ENCODE measurements at regions not wholly inside any gene's neighbourhood (a gene's known extent, or its start where the extent isn't known, plus 50 kb on each side); places are given as distances from the start of the nearest gene placed in this dataset.

DNA sequence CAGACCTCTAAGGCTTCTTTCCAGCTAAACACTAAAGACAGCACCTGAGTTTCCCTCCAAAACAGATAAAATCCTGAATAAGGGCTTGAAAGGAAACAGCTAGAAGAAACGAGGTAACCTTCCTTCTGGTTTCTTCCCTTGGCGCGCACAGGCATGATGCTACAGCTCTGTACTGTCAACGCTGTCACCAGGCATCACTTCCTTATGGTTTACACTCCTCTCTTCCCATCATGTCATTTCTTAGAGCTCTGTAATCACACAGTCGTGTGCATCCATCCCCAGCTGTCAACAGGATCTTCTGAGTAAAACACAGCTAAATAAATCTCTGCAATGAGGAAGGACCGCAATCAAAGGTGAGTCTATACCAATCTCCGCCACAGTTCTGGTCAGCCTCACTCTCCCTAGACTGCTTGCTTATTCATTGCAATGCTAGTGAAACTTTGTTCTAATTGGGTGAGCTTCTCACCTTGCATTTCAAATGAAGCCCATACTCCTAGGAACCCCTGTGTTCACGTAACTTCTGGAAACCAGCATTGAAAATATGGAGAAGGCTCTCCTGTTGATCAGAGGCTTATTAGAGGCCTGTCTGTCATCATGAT, 162.6 kb upstream of the DTNBP1 start:
- Mint-ChIP-seq H3K27ac (no peak overlapping the region), H3K4me1 (no peaks in the 10 kb centered on the region), H3K27me3 (peaks cover 9% of the 10 kb centered on the region), H3K36me3 (no peaks in the 10 kb centered on the region), H3K9me3 (peaks cover 0 to 2% (median 0%) of the 10 kb centered on the region in 7 donors), H3K4me3 (no peak overlapping the region)
- H3K4me3 ChIP-seq (ENCODE audit: low read depth, low read length), result no peak overlapping the region
- ATAC-seq (ENCODE audit: low read depth in 2 of 2) (no peak), DNase-seq (no peak)
- H3K36me3 ChIP-seq (ENCODE audit: control insufficient read depth, insufficient read depth, low read length), result no peaks in the 10 kb centered on the region
- no peaks in the 10 kb centered on the region for H3K4me1 ChIP-seq (ENCODE audit: control insufficient read depth, insufficient read depth, low read length, poor library complexity, severe bottlenecking)
- H3K27ac ChIP-seq (ENCODE audit: insufficient read depth, low read length, poor library complexity, severe bottlenecking), result no peak overlapping the region
- no peaks in the 10 kb centered on the region for H3K9me3 ChIP-seq (ENCODE audit: control insufficient read depth in 2 of 2, low read length in 2 of 2)
- peaks cover 8% of the 10 kb centered on the region for H3K27me3 ChIP-seq (ENCODE audit: control insufficient read depth, insufficient read depth, low read length)

DNA sequence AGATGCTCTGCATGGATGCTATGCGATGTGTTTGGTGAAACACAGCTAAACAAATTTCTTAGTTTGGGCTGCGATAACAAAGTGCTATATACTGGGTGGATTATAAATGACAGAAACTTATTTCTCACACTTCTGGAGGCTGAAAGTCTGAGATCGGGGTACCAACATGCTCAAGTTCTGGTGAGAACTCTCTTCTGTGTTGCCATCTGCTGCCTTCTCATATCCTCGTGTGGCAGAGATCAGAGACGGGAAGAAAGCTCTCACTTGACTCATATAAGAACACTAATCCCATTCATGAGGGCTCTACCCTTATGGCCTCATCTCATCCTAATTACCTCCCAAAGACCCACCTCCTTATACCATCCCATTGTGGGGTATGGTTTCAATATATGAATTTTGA, 162.0 kb upstream of the DTNBP1 start:
- Mint-ChIP-seq H3K9me3 (peaks cover 0 to 4% (median 0%) of the 10 kb centered on the region in 7 donors), H3K27ac (no peak overlapping the region), H3K27me3 (peaks cover 9% of the 10 kb centered on the region), H3K4me3 (no peak overlapping the region), H3K4me1 (no peaks in the 10 kb centered on the region), H3K36me3 (no peaks in the 10 kb centered on the region)
- no peak overlapping the region for H3K4me3 ChIP-seq (ENCODE audit: low read depth, low read length)
- no peaks in the 10 kb centered on the region for H3K4me1 ChIP-seq (ENCODE audit: control insufficient read depth, insufficient read depth, low read length, poor library complexity, severe bottlenecking)
- no peak for DNase-seq
- no peak overlapping the region for H3K27ac ChIP-seq (ENCODE audit: insufficient read depth, low read length, poor library complexity, severe bottlenecking)
- H3K27me3 ChIP-seq (ENCODE audit: control insufficient read depth, insufficient read depth, low read length), result peaks cover 9% of the 10 kb centered on the region
- H3K36me3 ChIP-seq (ENCODE audit: control insufficient read depth, insufficient read depth, low read length), result no peaks in the 10 kb centered on the region
- no peaks in the 10 kb centered on the region for H3K9me3 ChIP-seq (ENCODE audit: control insufficient read depth in 2 of 2, low read length in 2 of 2)
- no peak for ATAC-seq (ENCODE audit: low read depth in 2 of 2)

DNA sequence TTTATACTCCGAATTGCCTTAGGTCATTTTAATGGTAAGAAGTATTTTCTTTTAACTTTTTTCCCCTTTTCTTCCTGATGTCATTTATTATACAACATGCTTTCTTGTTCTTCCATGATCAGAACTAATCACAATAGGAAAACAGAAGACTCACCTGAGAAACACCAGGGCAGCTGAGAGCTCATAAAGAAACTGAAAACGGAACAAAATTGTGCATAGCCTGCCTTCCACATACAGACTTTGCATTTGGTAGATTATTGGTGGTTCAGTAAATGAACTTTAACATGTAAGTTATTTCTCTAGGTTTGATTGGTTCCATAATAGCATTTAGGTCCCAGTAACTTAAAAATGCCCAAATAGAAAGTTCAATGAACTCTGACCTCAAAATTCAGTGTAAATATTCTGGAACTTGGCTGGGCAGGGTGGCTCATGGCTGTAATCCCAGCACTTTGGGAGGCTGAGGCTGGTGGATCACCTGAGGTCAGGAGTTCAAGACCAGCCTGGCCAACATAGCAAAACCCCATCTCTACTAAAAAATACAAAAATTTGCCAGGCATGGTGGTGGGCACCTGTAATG, 161.1 kb upstream of the DTNBP1 start:
- peaks cover 9% of the 10 kb centered on the region for H3K27me3 Mint-ChIP-seq
- H3K4me1 ChIP-seq (ENCODE audit: control insufficient read depth, insufficient read depth, low read length, poor library complexity, severe bottlenecking), result no peaks in the 10 kb centered on the region
- H3K27ac Mint-ChIP-seq, result no peak overlapping the region

DNA sequence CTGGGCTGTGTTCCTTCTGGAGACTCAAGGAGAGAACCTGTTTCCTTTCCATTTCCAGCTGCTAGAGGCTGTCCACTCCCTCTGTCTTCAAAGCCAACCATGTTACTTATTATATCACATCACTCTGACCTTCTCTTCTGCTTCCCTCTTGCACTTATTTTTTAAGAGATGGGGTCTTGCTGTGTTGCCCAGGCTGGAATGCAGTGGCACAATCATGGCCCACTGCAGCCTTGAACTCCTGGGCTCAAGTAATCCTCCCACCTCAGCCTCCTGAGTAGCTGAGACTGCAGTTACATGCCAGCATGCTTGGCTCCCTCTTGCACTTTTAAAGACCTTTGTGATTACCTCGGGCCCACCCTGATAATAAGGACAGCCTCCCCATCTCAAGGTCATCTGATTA, 160.0 kb upstream of the DTNBP1 start:
- H3K27me3 Mint-ChIP-seq, result peaks cover 9% of the 10 kb centered on the region
- H3K4me3 Mint-ChIP-seq, result no peak overlapping the region
- H3K4me1 ChIP-seq (ENCODE audit: control insufficient read depth, insufficient read depth, low read length, poor library complexity, severe bottlenecking), result no peaks in the 10 kb centered on the region
- ATAC-seq (ENCODE audit: low read depth in 2 of 2), result no peak
- no peaks in the 10 kb centered on the region for H3K36me3 Mint-ChIP-seq
- no peak for DNase-seq
- no peaks in the 10 kb centered on the region for H3K4me1 Mint-ChIP-seq
- H3K9me3 ChIP-seq (ENCODE audit: control insufficient read depth in 2 of 2, low read length in 2 of 2), result no peaks in the 10 kb centered on the region
- no peak overlapping the region for H3K4me3 ChIP-seq (ENCODE audit: low read depth, low read length)
- H3K27ac Mint-ChIP-seq, result no peak overlapping the region
- H3K27me3 ChIP-seq (ENCODE audit: control insufficient read depth, insufficient read depth, low read length), result peaks cover 10% of the 10 kb centered on the region
- H3K36me3 ChIP-seq (ENCODE audit: control insufficient read depth, insufficient read depth, low read length), result no peaks in the 10 kb centered on the region
- peaks cover 0 to 4% (median 0%) of the 10 kb centered on the region in 7 donors for H3K9me3 Mint-ChIP-seq
- no peak overlapping the region for H3K27ac ChIP-seq (ENCODE audit: insufficient read depth, low read length, poor library complexity, severe bottlenecking)

More for the DNA sequence above, 161.1 kb upstream of the DTNBP1 start:
- peaks cover 10% of the 10 kb centered on the region for H3K27me3 ChIP-seq (ENCODE audit: control insufficient read depth, insufficient read depth, low read length)
- no peaks in the 10 kb centered on the region for H3K36me3 ChIP-seq (ENCODE audit: control insufficient read depth, insufficient read depth, low read length)
- DNase-seq (no peak), ATAC-seq (ENCODE audit: low read depth in 2 of 2) (no peak)
- no peak overlapping the region for H3K4me3 ChIP-seq (ENCODE audit: low read depth, low read length)
- Mint-ChIP-seq H3K4me3 (no peak overlapping the region), H3K4me1 (no peaks in the 10 kb centered on the region), H3K36me3 (no peaks in the 10 kb centered on the region), H3K9me3 (peaks cover 0 to 4% (median 0%) of the 10 kb centered on the region in 7 donors)
- H3K9me3 ChIP-seq (ENCODE audit: control insufficient read depth in 2 of 2, low read length in 2 of 2), result no peaks in the 10 kb centered on the region
- H3K27ac ChIP-seq (ENCODE audit: insufficient read depth, low read length, poor library complexity, severe bottlenecking), result no peak overlapping the region

DNA sequence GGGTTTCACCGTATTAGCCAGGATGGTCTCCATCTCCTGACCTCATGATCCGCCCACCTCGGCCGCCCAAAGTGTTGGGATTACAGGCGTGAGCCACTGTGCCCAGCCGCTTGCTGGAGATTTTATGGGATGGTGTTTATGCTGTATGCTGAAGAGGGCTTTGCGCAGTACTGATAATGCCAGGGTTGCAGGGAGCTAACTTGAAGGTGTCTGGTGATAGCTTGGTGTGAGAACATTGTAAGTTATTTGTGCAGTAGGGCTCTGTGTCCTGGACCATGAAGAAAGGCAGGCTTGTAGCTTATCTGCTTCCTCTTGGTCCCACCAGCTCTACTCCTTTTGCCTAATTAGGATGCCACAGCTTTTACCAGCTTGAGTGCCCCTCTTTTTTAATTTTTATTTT, 157.0 kb upstream of the DTNBP1 start:
- Histone ChIP-seq H3K9me3 (ENCODE audit: control insufficient read depth in 2 of 2, low read length in 2 of 2) (no peaks in the 10 kb centered on the region), H3K4me3 (ENCODE audit: low read depth, low read length) (no peak overlapping the region), H3K27me3 (ENCODE audit: control insufficient read depth, insufficient read depth, low read length) (peaks cover 10% of the 10 kb centered on the region), H3K27ac (ENCODE audit: insufficient read depth, low read length, poor library complexity, severe bottlenecking) (no peak overlapping the region), H3K4me1 (ENCODE audit: control insufficient read depth, insufficient read depth, low read length, poor library complexity, severe bottlenecking) (no peaks in the 10 kb centered on the region), H3K36me3 (ENCODE audit: control insufficient read depth, insufficient read depth, low read length) (no peaks in the 10 kb centered on the region)
- no peak for DNase-seq
- Mint-ChIP-seq H3K4me3 (no peak overlapping the region), H3K27me3 (peaks cover 15% of the 10 kb centered on the region), H3K4me1 (no peaks in the 10 kb centered on the region), H3K27ac (no peak overlapping the region), H3K36me3 (no peaks in the 10 kb centered on the region), H3K9me3 (peaks cover 0 to 3% (median 0%) of the 10 kb centered on the region in 7 donors)
- ATAC-seq (ENCODE audit: low read depth in 2 of 2), result no peak

DNA sequence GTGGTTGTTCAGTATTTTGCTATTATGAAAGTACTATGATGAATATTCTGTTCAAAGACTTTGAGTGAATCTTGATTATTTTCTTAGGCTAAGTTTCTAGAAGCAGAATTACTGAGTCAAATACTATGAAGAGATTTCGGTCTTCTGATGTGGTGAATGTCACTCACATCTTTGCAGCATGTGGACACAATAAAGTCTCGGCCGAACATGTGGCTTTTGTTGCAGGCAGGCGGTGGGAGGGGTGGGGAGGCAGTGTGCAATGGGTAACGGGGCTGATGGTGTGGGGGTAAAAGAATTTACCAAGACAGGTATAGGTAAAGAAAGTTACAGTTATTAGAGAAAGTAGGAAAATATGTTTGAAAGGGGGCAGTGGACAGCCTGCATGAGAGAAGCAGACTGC, 156.4 kb upstream of the DTNBP1 start:
- peaks cover 12% of the 10 kb centered on the region for H3K27me3 Mint-ChIP-seq
- no peaks in the 10 kb centered on the region for H3K36me3 Mint-ChIP-seq
- H3K9me3 ChIP-seq (ENCODE audit: control insufficient read depth in 2 of 2, low read length in 2 of 2), result no peaks in the 10 kb centered on the region
- H3K27me3 ChIP-seq (ENCODE audit: control insufficient read depth, insufficient read depth, low read length), result peaks cover 10% of the 10 kb centered on the region
- DNase-seq (no peak), ATAC-seq (ENCODE audit: low read depth in 2 of 2) (no peak)
- H3K27ac ChIP-seq (ENCODE audit: insufficient read depth, low read length, poor library complexity, severe bottlenecking), result no peak overlapping the region
- no peaks in the 10 kb centered on the region for H3K36me3 ChIP-seq (ENCODE audit: control insufficient read depth, insufficient read depth, low read length)
- no peak overlapping the region for H3K4me3 Mint-ChIP-seq
- H3K9me3 Mint-ChIP-seq, result peaks cover 0 to 3% (median 0%) of the 10 kb centered on the region in 7 donors
- H3K4me1 Mint-ChIP-seq, result no peaks in the 10 kb centered on the region
- H3K27ac Mint-ChIP-seq, result no peak overlapping the region
- no peaks in the 10 kb centered on the region for H3K4me1 ChIP-seq (ENCODE audit: control insufficient read depth, insufficient read depth, low read length, poor library complexity, severe bottlenecking)
- no peak overlapping the region for H3K4me3 ChIP-seq (ENCODE audit: low read depth, low read length)

DNA sequence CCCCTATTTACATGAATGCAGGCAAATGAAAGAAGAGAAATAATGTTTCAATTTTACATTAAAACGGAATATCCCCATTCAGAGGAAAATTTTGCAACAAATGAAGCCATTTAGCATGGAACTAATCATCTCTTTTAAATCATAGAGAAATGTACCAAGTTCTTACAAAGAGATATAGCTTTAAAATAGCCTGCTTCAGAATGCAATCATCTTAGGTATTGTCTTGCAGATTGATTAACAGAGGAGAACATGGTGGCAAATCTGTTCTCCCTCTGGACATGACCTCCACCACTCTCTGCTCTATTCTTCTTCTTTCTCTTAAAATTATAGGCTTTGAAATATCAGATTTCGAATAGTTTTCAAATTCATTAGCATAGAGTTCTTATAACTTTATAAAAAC, 155.7 kb upstream of the DTNBP1 start:
- Histone ChIP-seq H3K4me3 (ENCODE audit: low read depth, low read length) (no peak overlapping the region), H3K9me3 (ENCODE audit: control insufficient read depth in 2 of 2, low read length in 2 of 2) (no peaks in the 10 kb centered on the region), H3K27me3 (ENCODE audit: control insufficient read depth, insufficient read depth, low read length) (peaks cover 10% of the 10 kb centered on the region), H3K27ac (ENCODE audit: insufficient read depth, low read length, poor library complexity, severe bottlenecking) (no peak overlapping the region), H3K4me1 (ENCODE audit: control insufficient read depth, insufficient read depth, low read length, poor library complexity, severe bottlenecking) (no peaks in the 10 kb centered on the region), H3K36me3 (ENCODE audit: control insufficient read depth, insufficient read depth, low read length) (no peaks in the 10 kb centered on the region)
- no peaks in the 10 kb centered on the region for H3K4me1 Mint-ChIP-seq
- H3K36me3 Mint-ChIP-seq, result no peaks in the 10 kb centered on the region
- H3K27me3 Mint-ChIP-seq, result peaks cover 11% of the 10 kb centered on the region
- H3K9me3 Mint-ChIP-seq, result peaks cover 0 to 3% (median 0%) of the 10 kb centered on the region in 7 donors
- no peak overlapping the region for H3K4me3 Mint-ChIP-seq
- ATAC-seq (ENCODE audit: low read depth in 2 of 2) (no peak), DNase-seq (no peak)
- H3K27ac Mint-ChIP-seq, result no peak overlapping the region

DNA sequence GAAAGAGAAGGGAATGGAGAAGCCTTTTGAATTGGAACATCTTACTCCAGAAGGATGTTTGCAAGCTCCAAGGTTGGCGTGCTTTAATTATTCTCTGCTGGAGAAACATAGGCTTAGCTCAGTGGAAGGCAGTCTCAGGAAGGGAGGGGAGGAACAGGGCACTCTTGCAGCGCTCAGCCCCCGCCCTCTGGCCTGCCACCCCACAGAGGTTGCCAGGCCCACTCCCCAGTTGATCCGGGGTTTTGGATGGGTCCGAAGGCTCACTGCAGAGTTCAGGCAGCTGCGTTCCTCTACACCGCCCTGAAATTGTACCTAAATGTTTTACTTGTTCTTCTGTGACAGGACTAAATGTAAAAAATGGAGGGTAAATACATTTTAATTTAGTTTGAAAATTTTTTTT, 155.2 kb upstream of the DTNBP1 start:
- peaks cover 10% of the 10 kb centered on the region for H3K27me3 ChIP-seq (ENCODE audit: control insufficient read depth, insufficient read depth, low read length)
- no peak overlapping the region for H3K4me3 ChIP-seq (ENCODE audit: low read depth, low read length)
- H3K4me1 Mint-ChIP-seq, result no peaks in the 10 kb centered on the region
- no peak overlapping the region for H3K4me3 Mint-ChIP-seq
- peaks cover 7% of the 10 kb centered on the region for H3K27me3 Mint-ChIP-seq
- H3K9me3 Mint-ChIP-seq, result peaks cover 0 to 3% (median 0%) of the 10 kb centered on the region in 7 donors
- H3K4me1 ChIP-seq (ENCODE audit: control insufficient read depth, insufficient read depth, low read length, poor library complexity, severe bottlenecking), result no peaks in the 10 kb centered on the region
- ATAC-seq (ENCODE audit: low read depth in 2 of 2) (no peak), DNase-seq (no peak)
- H3K27ac Mint-ChIP-seq, result no peak overlapping the region
- no peaks in the 10 kb centered on the region for H3K36me3 ChIP-seq (ENCODE audit: control insufficient read depth, insufficient read depth, low read length)
- no peak overlapping the region for H3K27ac ChIP-seq (ENCODE audit: insufficient read depth, low read length, poor library complexity, severe bottlenecking)
- H3K9me3 ChIP-seq (ENCODE audit: control insufficient read depth in 2 of 2, low read length in 2 of 2), result no peaks in the 10 kb centered on the region
- H3K36me3 Mint-ChIP-seq, result no peaks in the 10 kb centered on the region
